GM18520 (cell line): ENCODE measurements at regions not wholly inside any gene's neighbourhood (a gene's known extent, or its start where the extent isn't known, plus 50 kb on each side); places are given as distances from the start of the nearest gene placed in this dataset.

Source experiments
- ATAC-seq: cut with Tn5 transposase; IDR thresholded peaks from one replicate; pipeline ENCODE4 v1.9.1; 2021; ENCODE audit not compliant: unreplicated experiment

- no peak for ATAC-seq
These were observed 352.2 kb downstream of the FSCB start for GRCh38 chr14:44154874-44155273.

- ATAC-seq, result no peak
These were observed 352.6 kb downstream of the FSCB start for GRCh38 chr14:44154446-44154845.

GRCh38 chr14:44151130-44151820 is 355.8 kb downstream of the FSCB start:
- ATAC-seq, result no peak

GRCh38 chr14:44149597-44149996 is 357.5 kb downstream of the FSCB start:
- ATAC-seq, result no peak

GRCh38 chr14:44142006-44142405 is 365.1 kb downstream of the FSCB start:
- no peak for ATAC-seq

- ATAC-seq, result peak; percentile 47
These were observed 371.1 kb downstream of the FSCB start for GRCh38 chr14:44135972-44136371.

- no peak for ATAC-seq
These were observed 375.2 kb downstream of the FSCB start for GRCh38 chr14:44131861-44132260.

- ATAC-seq, result no peak
These were observed 393.0 kb downstream of the FSCB start for GRCh38 chr14:44113769-44114730.

- ATAC-seq, result no peak
These were observed 394.2 kb downstream of the FSCB start for GRCh38 chr14:44112774-44113460.

GRCh38 chr14:44109036-44109435 is 398.0 kb downstream of the FSCB start:
- ATAC-seq, result no peak

- no peak for ATAC-seq
These were observed 398.5 kb downstream of the FSCB start for GRCh38 chr14:44108601-44109000.

GRCh38 chr14:44107156-44107555 is 399.9 kb downstream of the FSCB start:
- ATAC-seq, result no peak

- ATAC-seq, result no peak
These were observed 407.2 kb downstream of the FSCB start for GRCh38 chr14:44099743-44100488.

- ATAC-seq, result no peak
These were observed 425.9 kb downstream of the FSCB start for GRCh38 chr14:44081146-44081545.

- no peak for ATAC-seq
These were observed 437.0 kb downstream of the FSCB start for GRCh38 chr14:44070046-44070445.

- ATAC-seq, result no peak
These were observed 453.7 kb downstream of the FSCB start for GRCh38 chr14:44053422-44053821.

GRCh38 chr14:44041700-44042099 is 465.4 kb downstream of the FSCB start:
- no peak for ATAC-seq

- ATAC-seq, result no peak
These were observed 466.5 kb downstream of the FSCB start for GRCh38 chr14:44040561-44040960.

GRCh38 chr14:44036248-44036647 is 470.8 kb downstream of the FSCB start:
- ATAC-seq, result no peak

- no peak for ATAC-seq
These were observed 471.4 kb downstream of the FSCB start for GRCh38 chr14:44035707-44036106.

- ATAC-seq, result no peak
These were observed 476.2 kb downstream of the FSCB start for GRCh38 chr14:44030831-44031383.
